RWPE1 (cell line): ENCODE measurements at regions not wholly inside any gene's neighbourhood (a gene's known extent, or its start where the extent isn't known, plus 50 kb on each side); places are given as distances from the start of the nearest gene placed in this dataset.

Source experiments
- CTCF ChIA-PET: fragments of 350-600 bp; sonication (Branson Sonifier 250); formaldehyde crosslinking; extraction: SDS; loops from one replicate; lab custom pipeline; 2021; lab: Yijun Ruan, JAX
- POLR2A ChIA-PET: fragments of 400-600 bp; formaldehyde crosslinking; extraction: SDS; loops from one replicate; lab custom pipeline; 2020; ENCODE audit warnings: antibody characterized with exemption; ENCODE audit not compliant: low non-redundant PET; lab: Yijun Ruan, JAX
- DNase-seq: peaks from one replicate; pipeline ENCODE4 v3.0.0; 2012; ENCODE audit warnings: low spot score
- H3K27ac ChIP-seq: fragments of 450-650 bp; 2 replicates; pipeline ENCODE4 v1.5.1; 2017
- TF ChIP-seq, protein P1 (sequence below): fragments of 450-650 bp; conservative IDR thresholded peaks from 2 replicates; pipeline ENCODE4 v1.5.1; 2017; ENCODE audit warnings: low read depth, mild to moderate bottlenecking

DNA sequence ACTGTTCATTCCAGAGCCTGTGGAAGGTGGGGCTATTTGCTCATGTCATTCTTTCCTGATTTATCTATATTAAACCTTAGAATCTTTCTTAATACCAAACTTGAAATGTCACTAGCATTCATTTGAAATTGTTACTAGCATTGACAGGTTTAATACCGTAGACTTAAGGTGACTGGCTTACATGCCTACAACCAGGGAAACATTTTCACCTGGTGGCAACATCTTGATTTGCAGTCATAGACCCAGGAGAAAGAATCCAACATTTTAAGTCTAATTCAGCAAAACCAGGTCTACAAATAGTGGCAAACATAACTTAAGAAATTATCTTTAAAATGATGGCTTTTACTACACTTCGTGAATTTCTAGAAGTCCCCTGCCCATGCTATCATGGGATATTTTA lies 353.7 kb downstream of the HTR7 start:
- no peak overlapping the region for H3K27ac ChIP-seq
- POLR2A ChIA-PET = no interaction called here
- no peak for DNase-seq
- CTCF ChIA-PET = no interaction called here
- TF ChIP-seq, protein P1, sequence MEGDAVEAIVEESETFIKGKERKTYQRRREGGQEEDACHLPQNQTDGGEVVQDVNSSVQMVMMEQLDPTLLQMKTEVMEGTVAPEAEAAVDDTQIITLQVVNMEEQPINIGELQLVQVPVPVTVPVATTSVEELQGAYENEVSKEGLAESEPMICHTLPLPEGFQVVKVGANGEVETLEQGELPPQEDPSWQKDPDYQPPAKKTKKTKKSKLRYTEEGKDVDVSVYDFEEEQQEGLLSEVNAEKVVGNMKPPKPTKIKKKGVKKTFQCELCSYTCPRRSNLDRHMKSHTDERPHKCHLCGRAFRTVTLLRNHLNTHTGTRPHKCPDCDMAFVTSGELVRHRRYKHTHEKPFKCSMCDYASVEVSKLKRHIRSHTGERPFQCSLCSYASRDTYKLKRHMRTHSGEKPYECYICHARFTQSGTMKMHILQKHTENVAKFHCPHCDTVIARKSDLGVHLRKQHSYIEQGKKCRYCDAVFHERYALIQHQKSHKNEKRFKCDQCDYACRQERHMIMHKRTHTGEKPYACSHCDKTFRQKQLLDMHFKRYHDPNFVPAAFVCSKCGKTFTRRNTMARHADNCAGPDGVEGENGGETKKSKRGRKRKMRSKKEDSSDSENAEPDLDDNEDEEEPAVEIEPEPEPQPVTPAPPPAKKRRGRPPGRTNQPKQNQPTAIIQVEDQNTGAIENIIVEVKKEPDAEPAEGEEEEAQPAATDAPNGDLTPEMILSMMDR = no peak

DNA sequence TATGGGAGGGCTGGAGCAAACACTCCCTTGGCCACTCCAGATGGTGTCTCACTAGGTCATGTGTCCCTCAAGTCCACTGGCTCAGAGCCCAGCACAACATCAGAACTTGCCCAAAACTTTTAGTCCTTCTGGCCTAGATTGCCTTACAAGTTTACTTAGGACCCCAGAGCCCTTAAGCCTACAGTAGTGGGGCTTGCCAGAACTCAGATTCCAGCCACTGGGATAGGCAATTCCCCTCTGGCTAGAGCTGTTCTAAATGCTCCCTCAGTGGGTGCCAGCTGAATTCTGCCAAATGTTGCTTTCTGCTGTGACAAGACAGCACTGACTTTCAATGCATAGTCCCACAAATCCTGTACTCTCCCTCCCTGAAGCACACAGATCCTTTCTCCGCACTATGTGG lies 331.1 kb downstream of the HTR7 start:
- TF ChIP-seq, protein P1 = no peak
- DNase-seq = no peak
- no peak overlapping the region for H3K27ac ChIP-seq
- CTCF ChIA-PET = no interaction called here
- POLR2A ChIA-PET = no interaction called here

DNA sequence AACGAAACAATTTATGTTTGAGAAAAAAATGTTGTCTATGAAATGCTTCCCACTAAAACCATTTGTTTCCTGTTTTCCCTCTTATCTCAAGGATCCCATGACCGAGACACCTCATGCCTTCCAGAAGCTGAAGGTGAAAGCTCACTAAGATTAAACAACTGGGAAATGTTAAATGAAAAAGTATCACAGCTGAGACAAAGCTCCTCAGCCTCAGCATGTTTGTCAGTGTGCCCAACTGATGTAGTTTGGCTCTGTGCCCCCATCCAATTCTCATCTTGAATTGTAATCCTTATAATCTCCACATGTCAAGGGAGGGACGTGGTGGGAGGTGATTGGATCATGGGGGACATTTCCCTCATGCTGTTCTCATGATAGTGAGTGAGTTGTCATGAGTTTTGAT lies 327.3 kb downstream of the HTR7 start:
- POLR2A ChIA-PET = no interaction called here
- H3K27ac ChIP-seq = no peak overlapping the region
- DNase-seq = no peak
- CTCF ChIA-PET = interaction anchor here (0.9 kb wide), 1 partner anchor 11 kb away, joined by 3 read pairs; no protein-coding TSS in a partner anchor
- TF ChIP-seq, protein P1 = no peak

DNA sequence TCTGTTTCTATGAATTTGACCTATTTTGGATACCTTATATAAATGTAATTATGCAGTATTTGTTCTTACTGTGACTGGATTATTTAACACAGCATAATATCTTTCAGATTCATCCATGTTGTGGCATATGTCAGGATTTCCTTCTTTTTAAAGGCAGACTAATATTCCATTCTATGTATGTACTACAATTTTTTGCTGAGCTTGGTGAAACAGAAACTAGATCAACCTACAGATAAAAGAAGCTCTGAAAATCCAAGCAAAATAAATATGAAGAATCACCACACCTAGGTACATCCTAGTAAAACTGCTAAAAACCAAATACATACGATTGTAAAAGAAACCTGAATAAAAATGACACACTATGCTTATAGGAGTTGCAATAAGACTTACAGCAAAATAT lies 300.5 kb downstream of the HTR7 start:
- TF ChIP-seq, protein P1 = no peak
- H3K27ac ChIP-seq = no peak overlapping the region
- ChIA-PET CTCF (no interaction called here), POLR2A (no interaction called here)
- DNase-seq = no peak

DNA sequence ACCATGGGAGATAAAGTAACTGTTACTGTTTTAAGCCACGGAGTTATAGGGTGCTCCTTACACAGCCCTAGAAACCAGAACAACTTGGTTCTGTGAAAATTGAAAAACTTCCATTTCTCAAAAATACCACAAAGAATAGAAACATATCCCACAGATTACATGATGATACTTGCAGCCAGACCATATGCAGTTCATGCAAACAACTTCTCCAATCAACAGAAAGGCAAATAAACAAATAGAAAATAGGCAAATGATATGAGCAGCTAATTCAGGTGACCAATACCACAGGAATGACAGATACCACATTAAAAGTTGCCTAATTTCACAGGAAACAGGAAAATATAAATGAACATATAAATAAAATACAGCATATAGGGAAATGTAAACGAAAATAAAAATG lies 297.5 kb downstream of the HTR7 start:
- TF ChIP-seq, protein P1 = no peak
- POLR2A ChIA-PET = no interaction called here
- CTCF ChIA-PET = no interaction called here
- DNase-seq = no peak
- no peak overlapping the region for H3K27ac ChIP-seq

DNA sequence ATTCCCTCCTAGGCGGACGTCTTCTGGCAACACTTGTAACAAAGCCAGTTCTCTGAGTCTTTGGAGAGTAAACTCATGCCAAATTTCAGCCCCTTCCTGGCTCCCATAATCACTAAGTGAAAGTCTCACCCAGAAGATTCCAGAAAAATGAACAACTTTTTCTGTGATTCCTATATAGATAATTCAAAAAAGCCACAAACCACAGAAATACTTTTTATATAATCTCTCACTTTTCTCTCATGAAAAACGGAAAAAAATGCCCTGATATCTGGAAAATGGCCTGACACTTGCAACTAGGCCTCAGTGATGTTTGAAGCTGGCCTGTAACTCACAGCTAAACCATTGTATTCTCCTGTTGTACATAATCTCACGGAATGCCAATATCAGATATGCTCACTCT lies 296.2 kb downstream of the HTR7 start:
- ChIA-PET POLR2A (no interaction called here), CTCF (interaction anchor here (1.1 kb wide), 1 partner anchor 31 kb away, joined by 3 read pairs; no protein-coding TSS in a partner anchor)
- TF ChIP-seq, protein P1 = no peak
- no peak overlapping the region for H3K27ac ChIP-seq
- no peak for DNase-seq
